Nephron (organoid): ENCODE measurements at regions not wholly inside any gene's neighbourhood (a gene's known extent, or its start where the extent isn't known, plus 50 kb on each side); places are given as distances from the start of the nearest gene placed in this dataset.

ENCODE experiments used
- H3K27ac Mint-ChIP-seq, 3 experiments: 2 replicates each; pipeline ENCODE4 v1.8.0; 2020; ENCODE audit warnings: mixed read lengths in 3 of 3, mild to moderate bottlenecking in 2 of 3, moderate library complexity in 1 of 3
- H3K27me3 Mint-ChIP-seq: 2 replicates; pipeline ENCODE4 v1.8.0; 2021; ENCODE audit warnings: low read depth, mild to moderate bottlenecking, moderate library complexity, mixed read lengths
- H3K36me3 Mint-ChIP-seq: 2 replicates; pipeline ENCODE4 v1.8.0; 2020; ENCODE audit warnings: low read depth, mixed read lengths
- H3K4me1 Mint-ChIP-seq: 2 replicates; pipeline ENCODE4 v1.8.0; 2020; ENCODE audit warnings: mixed read lengths
- H3K4me3 Mint-ChIP-seq, 3 experiments: 2 replicates each; pipeline ENCODE4 v1.8.0; 2020; ENCODE audit warnings: mild to moderate bottlenecking in 3 of 3, mixed read lengths in 3 of 3, moderate library complexity in 2 of 3
- H3K9me3 Mint-ChIP-seq: 2 replicates; pipeline ENCODE4 v1.8.0; 2020; ENCODE audit warnings: mixed read lengths
- CTCF ChIP-seq, 3 experiments: fragments of 200-600 bp; sonication (generic); IDR thresholded peaks; one replicate each; pipeline ENCODE4 v1.5.0; 2021; ENCODE audit warnings: antibody characterized with exemption in 3 of 3; ENCODE audit not compliant: unreplicated experiment in 3 of 3

- no peaks in the 10 kb centered on the region for H3K4me1 Mint-ChIP-seq
- peaks cover 50% of the 10 kb centered on the region for H3K9me3 Mint-ChIP-seq
- no peak overlapping the region for H3K4me3 Mint-ChIP-seq
- no peak for TF ChIP-seq CTCF (IDR thresholded peaks at IDR 0.05; ENCODE audit: unreplicated experiment in 3 of 3)
- no peak overlapping the region for H3K27ac Mint-ChIP-seq
- no peaks in the 10 kb centered on the region for H3K27me3 Mint-ChIP-seq
- no peaks in the 10 kb centered on the region for H3K36me3 Mint-ChIP-seq
Measured at GRCh38 chr7:153942036-153942435, 110.2 kb upstream of the DPP6 start.

- no peak overlapping the region for H3K27ac Mint-ChIP-seq
- no peaks in the 10 kb centered on the region for H3K4me1 Mint-ChIP-seq
- H3K27me3 Mint-ChIP-seq, result no peaks in the 10 kb centered on the region
- TF ChIP-seq CTCF (IDR thresholded peaks at IDR 0.05; ENCODE audit: unreplicated experiment in 3 of 3), result no peak
- no peaks in the 10 kb centered on the region for H3K36me3 Mint-ChIP-seq
- peaks cover 51% of the 10 kb centered on the region for H3K9me3 Mint-ChIP-seq
- H3K4me3 Mint-ChIP-seq, result no peak overlapping the region
Measured at GRCh38 chr7:153943457-153943856, 108.7 kb upstream of the DPP6 start.

- H3K4me1 Mint-ChIP-seq, result no peaks in the 10 kb centered on the region
- TF ChIP-seq CTCF (IDR thresholded peaks at IDR 0.05; ENCODE audit: unreplicated experiment in 3 of 3), result no peak
- no peak overlapping the region for H3K4me3 Mint-ChIP-seq
- H3K9me3 Mint-ChIP-seq, result peaks cover 50% of the 10 kb centered on the region
- H3K27ac Mint-ChIP-seq, result no peak overlapping the region
- H3K27me3 Mint-ChIP-seq, result no peaks in the 10 kb centered on the region
- no peaks in the 10 kb centered on the region for H3K36me3 Mint-ChIP-seq
Measured at GRCh38 chr7:153943861-153944260, 108.3 kb upstream of the DPP6 start.

- peaks cover 55% of the 10 kb centered on the region for H3K9me3 Mint-ChIP-seq
- no peaks in the 10 kb centered on the region for H3K4me1 Mint-ChIP-seq
- H3K4me3 Mint-ChIP-seq, result no peak overlapping the region
- no peak for TF ChIP-seq CTCF (IDR thresholded peaks at IDR 0.05; ENCODE audit: unreplicated experiment in 3 of 3)
- no peaks in the 10 kb centered on the region for H3K27me3 Mint-ChIP-seq
- no peak overlapping the region for H3K27ac Mint-ChIP-seq
- H3K36me3 Mint-ChIP-seq, result no peaks in the 10 kb centered on the region
Measured at GRCh38 chr7:153948060-153948459, 104.1 kb upstream of the DPP6 start.

GRCh38 chr7:153951316-153951715, 100.9 kb upstream of the DPP6 start:
- H3K9me3 Mint-ChIP-seq, result peaks cover 47% of the 10 kb centered on the region
- H3K27me3 Mint-ChIP-seq, result no peaks in the 10 kb centered on the region
- H3K4me3 Mint-ChIP-seq, result no peak overlapping the region

More at GRCh38 chr7:153951316-153951715, 100.9 kb upstream of the DPP6 start:
- TF ChIP-seq CTCF (IDR thresholded peaks at IDR 0.05; ENCODE audit: unreplicated experiment in 3 of 3), result no peak
- no peak overlapping the region for H3K27ac Mint-ChIP-seq
- H3K36me3 Mint-ChIP-seq, result no peaks in the 10 kb centered on the region
- no peaks in the 10 kb centered on the region for H3K4me1 Mint-ChIP-seq
